H1 (cell line): ENCODE measurements at regions not wholly inside any gene's neighbourhood (a gene's known extent, or its start where the extent isn't known, plus 50 kb on each side); places are given as distances from the start of the nearest gene placed in this dataset.

Experiments used
- BACH1 ChIP-seq: IDR thresholded peaks from 2 replicates; pipeline ENCODE4 v1.6.1; 2012; ENCODE audit warnings: low read length, improper control_type of control experiment
- CBX5 ChIP-seq: fragments of 300-800, 300-1000 bp; sonication (generic); IDR thresholded peaks from 2 replicates; pipeline ENCODE4 v1.7.1; 2016; ENCODE audit warnings: antibody characterized with exemption, low read length, low read depth
- CHD7 ChIP-seq: fragments of 300-600 bp; sonication (generic); IDR thresholded peaks from 2 replicates; pipeline ENCODE4 v1.7.1; 2012; ENCODE audit warnings: low read length, moderate library complexity, mild to moderate bottlenecking, inconsistent platforms; ENCODE audit not compliant: insufficient replicate concordance
- CTCF ChIP-seq, 3 experiments: IDR thresholded peaks; 1 replicate in 2 of 3; 2 replicates in 1 of 3; pipeline versions ENCODE4 v1.5.1 to v1.6.1; 2011; ENCODE audit warnings: low read length in 3 of 3, mild to moderate bottlenecking in 3 of 3, inconsistent platforms in 2 of 3, low read depth in 1 of 3, moderate library complexity in 1 of 3; ENCODE audit not compliant: insufficient read depth in 1 of 3; ENCODE audit errors: control extremely low read depth in 1 of 3
- EGR1 ChIP-seq: IDR thresholded peaks from 2 replicates; pipeline ENCODE4 v1.6.1; 2011; ENCODE audit warnings: low read depth, low read length, borderline replicate concordance
- MAX ChIP-seq: IDR thresholded peaks from 2 replicates; pipeline ENCODE4 v1.6.1; 2012; ENCODE audit warnings: inconsistent platforms

GRCh38 chr21:16468184-16468583 lies 738.4 kb downstream of the USP25 start (continued):
- TF ChIP-seq CTCF (IDR thresholded peaks at IDR 0.05; ENCODE audit: control extremely low read depth in 1 of 3, insufficient read depth in 1 of 3, low read depth in 1 of 3, low read length in 3 of 3) (no peak), MAX (no peak), CBX5 (no peak), EGR1 (no peak), BACH1 (no peak), CHD7 (no peak)
- TF ChIP-seq, all 59 proteins: peak for 0
